ENCODE measurements at regions not wholly inside any gene's neighbourhood (a gene's known extent, or its start where the extent isn't known, plus 50 kb on each side); places are given as distances from the start of the nearest gene placed in this dataset.

- ChIA-PET POLR2A (interaction anchor here (0.7 kb wide), 1 partner anchor 73 kb away, joined by 5 read pairs; no protein-coding TSS in a partner anchor), CTCF (no interaction called here)
- BruUV-seq (replicated peaks): no TSS peak
- H3K9ac ChIP-seq (replicated peaks; ENCODE audit: extremely low read depth, insufficient read depth, low read length): no peak overlapping the region
- dilution Hi-C loops (cut with MboI; ENCODE audit: extremely low pct_ligation_motif_present, low sequenced_read_pairs): no loop called here
- intact Hi-C loops (cut with micrococcal nuclease): no loop called here
- no peaks in the 10 kb centered on the region for H3K9me1 ChIP-seq (replicated peaks; ENCODE audit: control insufficient read depth, extremely low read depth, insufficient read depth, low read length)
- H3K36me3 ChIP-seq (ENCODE audit: control insufficient read depth in 2 of 2, extremely low read depth in 1 of 2, insufficient read depth in 2 of 2, low read length in 2 of 2): no peaks in the 10 kb centered on the region
- H3K9me3 ChIP-seq (replicated peaks; ENCODE audit: control insufficient read depth, insufficient read depth, low read length): no peaks in the 10 kb centered on the region
- H4K20me1 ChIP-seq (replicated peaks; ENCODE audit: control insufficient read depth, extremely low read depth, insufficient read depth, low read length): no peaks in the 10 kb centered on the region
- no peaks in the 10 kb centered on the region for H3K4me1 ChIP-seq (ENCODE audit: control insufficient read depth, extremely low read depth, insufficient read depth, low read length)
- peaks cover 0 to 4% of the 10 kb centered on the region in 2 experiments for H3K27me3 ChIP-seq (ENCODE audit: control insufficient read depth in 2 of 2, insufficient read depth in 2 of 2, low read length in 2 of 2)
- no peak for FAIRE-seq
- H3K4me3 ChIP-seq (replicated peaks in 1 of 3; ENCODE audit: insufficient read depth in 1 of 3, low read depth in 1 of 3, low read length in 3 of 3): no peak overlapping the region
- DNase-seq (ENCODE audit: low read depth, low spot score): no peak
- H3K79me2 ChIP-seq (ENCODE audit: control insufficient read depth, insufficient read depth, low read length): no peaks in the 10 kb centered on the region
- H3K27ac ChIP-seq (ENCODE audit: insufficient read depth, low read depth, low read length): no peak overlapping the region
- H2AFZ ChIP-seq (ENCODE audit: low read depth, low read length): no peak overlapping the region
- H3K4me2 ChIP-seq (ENCODE audit: insufficient read depth, low read length): no peak overlapping the region
- TF ChIP-seq POLR2AphosphoS5 (IDR thresholded peaks at IDR 0.05; ENCODE audit: insufficient read depth, low read depth, low read length) (no peak), FOS (IDR thresholded peaks at IDR 0.05; ENCODE audit: borderline replicate concordance, insufficient read depth, low read length) (no peak), MYC (IDR thresholded peaks at IDR 0.05; ENCODE audit: low read depth, low read length) (no peak), EZH2 (IDR thresholded peaks at IDR 0.05; ENCODE audit: borderline replicate concordance, low read depth, low read length, severe bottlenecking) (no peak), JUN (IDR thresholded peaks at IDR 0.05; ENCODE audit: borderline replicate concordance, insufficient read depth, insufficient read length, low read depth) (no peak), MAX (IDR thresholded peaks at IDR 0.05; ENCODE audit: insufficient read depth, insufficient read length) (no peak), GATA2 (IDR thresholded peaks at IDR 0.05; ENCODE audit: insufficient read depth, insufficient read length, low read depth, low read length) (no peak), POLR2A (IDR thresholded peaks at IDR 0.05; ENCODE audit: low read depth, low read length) (no peak)
- TF ChIP-seq, protein P1, sequence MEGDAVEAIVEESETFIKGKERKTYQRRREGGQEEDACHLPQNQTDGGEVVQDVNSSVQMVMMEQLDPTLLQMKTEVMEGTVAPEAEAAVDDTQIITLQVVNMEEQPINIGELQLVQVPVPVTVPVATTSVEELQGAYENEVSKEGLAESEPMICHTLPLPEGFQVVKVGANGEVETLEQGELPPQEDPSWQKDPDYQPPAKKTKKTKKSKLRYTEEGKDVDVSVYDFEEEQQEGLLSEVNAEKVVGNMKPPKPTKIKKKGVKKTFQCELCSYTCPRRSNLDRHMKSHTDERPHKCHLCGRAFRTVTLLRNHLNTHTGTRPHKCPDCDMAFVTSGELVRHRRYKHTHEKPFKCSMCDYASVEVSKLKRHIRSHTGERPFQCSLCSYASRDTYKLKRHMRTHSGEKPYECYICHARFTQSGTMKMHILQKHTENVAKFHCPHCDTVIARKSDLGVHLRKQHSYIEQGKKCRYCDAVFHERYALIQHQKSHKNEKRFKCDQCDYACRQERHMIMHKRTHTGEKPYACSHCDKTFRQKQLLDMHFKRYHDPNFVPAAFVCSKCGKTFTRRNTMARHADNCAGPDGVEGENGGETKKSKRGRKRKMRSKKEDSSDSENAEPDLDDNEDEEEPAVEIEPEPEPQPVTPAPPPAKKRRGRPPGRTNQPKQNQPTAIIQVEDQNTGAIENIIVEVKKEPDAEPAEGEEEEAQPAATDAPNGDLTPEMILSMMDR (IDR thresholded peaks at IDR 0.05; ENCODE audit: extremely low read depth in 1 of 2, insufficient read depth in 1 of 2, low read depth in 1 of 2, low read length in 2 of 2): no peak
Measured at GRCh38 chr2:151193576-151193975, 68.1 kb downstream of the RBM43 start.

All from endothelial cell of umbilical vein (primary cell).